Kidney (tissue), 13 donors: ENCODE measurements at regions not wholly inside any gene's neighbourhood (a gene's known extent, or its start where the extent isn't known, plus 50 kb on each side); places are given as distances from the start of the nearest gene placed in this dataset.

Experiments used
- DNase-seq, 5 donors: peaks; one replicate each; pipeline ENCODE4 v3.0.0-alpha.2; 2013 to 2020
- FAIRE-seq: peaks from 2 replicates; lab custom pipeline; 2012; peaks lifted over from hg19 to GRCh38; lab: Jason Lieb, UNC
- H3K27ac ChIP-seq, 2 donors: one replicate each; pipeline ENCODE4 v1.7.0; 2013; ENCODE audit warnings: low read depth in 2 of 2, low read length in 2 of 2, inconsistent platforms in 1 of 2
- H3K27me3 ChIP-seq: one replicate; pipeline ENCODE4 v1.7.1; 2013; ENCODE audit warnings: low read length, inconsistent platforms; ENCODE audit not compliant: control insufficient read depth, insufficient read depth
- H3K36me3 ChIP-seq, 3 donors: one replicate each; pipeline versions ENCODE4 v1.7.0 to v1.7.1; 2013; ENCODE audit warnings: low read length in 3 of 3, control low read depth in 1 of 3, inconsistent platforms in 1 of 3; ENCODE audit not compliant: insufficient read depth in 3 of 3, control insufficient read depth in 2 of 3
- H3K4me1 ChIP-seq, 3 donors: one replicate each; pipeline versions ENCODE4 v1.7.0 to v1.7.1; 2013; ENCODE audit warnings: low read length in 3 of 3, inconsistent platforms in 1 of 3, low read depth in 1 of 3; ENCODE audit not compliant: control insufficient read depth in 2 of 3, insufficient read depth in 2 of 3
- H3K4me3 ChIP-seq, 3 donors: one replicate each; pipeline versions ENCODE4 v1.7.0 to v1.8.1; 2013; ENCODE audit warnings: low read length in 3 of 3, control low read depth in 1 of 3, inconsistent platforms in 1 of 3
- H3K9ac ChIP-seq, 3 donors: one replicate each; pipeline versions ENCODE4 v1.7.0 to v1.7.1; 2013; ENCODE audit warnings: low read length in 3 of 3, control low read depth in 1 of 3, inconsistent platforms in 1 of 3
- H3K9me3 ChIP-seq, 3 donors: one replicate each; pipeline versions ENCODE4 v1.7.0 to v1.7.1; 2013; ENCODE audit warnings: low read length in 3 of 3, control low read depth in 1 of 3, inconsistent platforms in 1 of 3; ENCODE audit not compliant: control insufficient read depth in 2 of 3, insufficient read depth in 1 of 3
- CTCF ChIP-seq: IDR thresholded peaks from 3 replicates; pipeline ENCODE4 v1.5.1; 2012; ENCODE audit warnings: mild to moderate bottlenecking, moderate library complexity, borderline replicate concordance; ENCODE audit not compliant: insufficient read depth; ENCODE audit errors: extremely low read depth
- intact Hi-C: fragments of 100-400 bp; cut with DNase I; formaldehyde crosslinking; loops from one replicate; pipeline ENCODE4 v1.11.1; 2022
- donor health status: control.
- donor health status: control.
- donor health status: control.
- donor health status: control.
- donor health status: control.
- donor health status: DM: yes; HTN: yes; CAD: no.
- donor health status: Normal renal cell carcinoma (clear cell type).

- no peak for TF ChIP-seq CTCF
- H3K36me3 ChIP-seq, result no peaks in the 10 kb centered on the region
- FAIRE-seq, result no peak
- no peak overlapping the region for H3K27ac ChIP-seq
- H3K4me1 ChIP-seq, result peaks cover 0 to 2% (median 0%) of the 10 kb centered on the region in 3 donors
- intact Hi-C loops, result no loop called here
- H3K27me3 ChIP-seq, result no peaks in the 10 kb centered on the region
- no peak for DNase-seq
- no peaks in the 10 kb centered on the region for H3K9me3 ChIP-seq
- H3K4me3 ChIP-seq, result no peak overlapping the region
- H3K9ac ChIP-seq, result no peak overlapping the region
These were observed 248.0 kb downstream of the RPS24 start for GRCh38 chr10:78281627-78282026.

DNA sequence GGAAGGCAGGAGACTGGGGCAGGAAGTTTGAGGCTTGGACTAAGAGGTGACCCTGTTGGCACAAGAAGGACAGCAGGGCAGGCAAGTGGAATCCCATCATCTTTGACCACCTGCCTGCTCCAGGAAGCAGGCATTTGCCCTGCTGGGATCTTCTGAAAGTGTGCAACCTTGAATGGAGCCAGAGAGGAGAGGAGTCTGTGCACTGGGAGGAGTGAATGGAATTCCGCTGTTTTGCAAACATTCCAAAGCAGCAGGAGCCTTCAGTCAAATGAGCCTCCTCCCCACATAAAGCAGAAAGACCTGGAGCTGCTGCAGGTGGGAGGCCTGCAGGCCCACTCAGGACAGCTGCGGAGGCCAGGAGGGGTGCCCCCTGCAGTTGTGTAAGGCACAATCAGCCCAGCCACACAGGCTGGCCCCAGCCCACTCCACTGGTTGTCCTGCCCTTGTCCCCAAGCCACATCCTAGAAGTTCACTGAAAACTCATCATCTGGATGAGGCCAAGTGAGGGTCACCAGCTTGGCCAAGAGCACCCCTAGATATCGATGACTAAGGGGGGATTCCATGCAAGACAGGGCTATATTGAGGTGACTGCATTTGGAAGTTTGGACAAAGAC lies 249.5 kb downstream of the RPS24 start:
- Histone ChIP-seq H3K27ac (no peak overlapping the region), H3K27me3 (no peaks in the 10 kb centered on the region), H3K9ac (no peak overlapping the region), H3K4me3 (no peak overlapping the region), H3K4me1 (peaks cover 0 to 2% (median 0%) of the 10 kb centered on the region in 3 donors), H3K9me3 (no peaks in the 10 kb centered on the region), H3K36me3 (no peaks in the 10 kb centered on the region)
- no peak for FAIRE-seq
- TF ChIP-seq CTCF, result no peak
- DNase-seq, result no peak
- intact Hi-C loops, result no loop called here

DNA sequence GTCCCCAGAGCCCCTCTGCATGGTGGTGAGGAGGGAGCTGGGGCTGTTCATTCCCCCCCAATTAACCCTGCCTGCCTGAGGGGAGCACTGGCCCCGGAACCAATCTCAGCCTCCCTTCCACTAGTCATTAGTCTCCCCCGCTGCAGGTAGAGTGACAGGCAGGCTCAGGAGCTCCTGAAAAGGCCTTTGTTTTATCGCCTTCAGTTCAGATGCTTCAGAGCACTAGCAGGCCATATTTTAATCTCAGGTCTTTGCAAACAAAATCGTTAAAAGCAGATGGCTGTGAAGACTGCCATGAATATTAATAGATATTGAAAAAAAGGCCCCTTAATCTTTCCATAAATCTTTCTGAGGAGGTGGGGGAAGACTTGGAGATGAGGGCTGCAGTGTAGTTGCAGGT lies 250.7 kb downstream of the RPS24 start:
- intact Hi-C loops, result no loop called here
- Histone ChIP-seq H3K9ac (no peak overlapping the region), H3K27me3 (no peaks in the 10 kb centered on the region), H3K4me3 (no peak overlapping the region), H3K27ac (no peak overlapping the region), H3K36me3 (no peaks in the 10 kb centered on the region), H3K9me3 (no peaks in the 10 kb centered on the region), H3K4me1 (peaks cover 0 to 2% (median 0%) of the 10 kb centered on the region in 3 donors)
- TF ChIP-seq CTCF, result no peak
- DNase-seq, result peak in 1 of 5 donors; percentile 53
- no peak for FAIRE-seq

GRCh38 chr10:78285226-78285625 lies 251.6 kb downstream of the RPS24 start:
- H3K27ac ChIP-seq, result peak overlapping the region in 1 of 2 donors; percentile 32
- no peaks in the 10 kb centered on the region for H3K9me3 ChIP-seq
- intact Hi-C loops, result no loop called here
- no peak overlapping the region for H3K4me3 ChIP-seq
- no peak for TF ChIP-seq CTCF
- H3K36me3 ChIP-seq, result no peaks in the 10 kb centered on the region
- DNase-seq (peak in 2 of 5 donors; percentile 76 to 77), FAIRE-seq (no peak)
- no peak overlapping the region for H3K9ac ChIP-seq
- H3K4me1 ChIP-seq, result peaks cover 0 to 2% (median 0%) of the 10 kb centered on the region in 3 donors
- H3K27me3 ChIP-seq, result no peaks in the 10 kb centered on the region
